IMR-90 (cell line): ENCODE measurements at regions not wholly inside any gene's neighbourhood (a gene's known extent, or its start where the extent isn't known, plus 50 kb on each side); places are given as distances from the start of the nearest gene placed in this dataset.

Experiments
- ATAC-seq: fragments of 200-7000 bp; cut with Tn5 transposase; 2 replicates; pipeline ENCODE4 v1.9.1; 2020; ENCODE audit warnings: low read depth, mild to moderate bottlenecking, moderate library complexity
- BruUV-seq: library from RNA; stranded (reverse); fragments of 400-500 nt; replicated peaks from 2 replicates; lab custom pipeline; 2021; lab: Mats Ljungman, UMichigan
- CTCF ChIA-PET: fragments of 300-600 bp; formaldehyde crosslinking; extraction: SDS; loops from one replicate; lab custom pipeline; 2021; ENCODE audit warnings: antibody characterized with exemption; lab: Yijun Ruan, JAX
- POLR2A ChIA-PET: fragments of 300-600 bp; sonication (Branson Sonifier 250); formaldehyde crosslinking; loops from one replicate; lab custom pipeline; 2022; ENCODE audit warnings: antibody characterized with exemption; ENCODE audit not compliant: unreplicated experiment; lab: Charles Lee
- DNase-seq: peaks from one replicate; pipeline ENCODE4 v3.0.0; 2013
- H2AFZ ChIP-seq: replicated peaks from 2 replicates; pipeline ENCODE3; 2013; ENCODE audit warnings: low read length, mild to moderate bottlenecking; ENCODE audit not compliant: poor library complexity
- H2AK5ac ChIP-seq: 2 replicates; pipeline ENCODE4 v1.6.1; 2013; ENCODE audit warnings: low read depth, low read length, inconsistent platforms
- H2AK9ac ChIP-seq: replicated peaks from 2 replicates; pipeline ENCODE3; 2013; ENCODE audit warnings: mild to moderate bottlenecking, low read depth, low read length, moderate library complexity; ENCODE audit not compliant: poor library complexity
- H2BK120ac ChIP-seq: 2 replicates; pipeline ENCODE4 v1.6.1; 2013; ENCODE audit warnings: low read depth, low read length, inconsistent platforms
- H2BK15ac ChIP-seq: 3 replicates; pipeline ENCODE4 v1.6.1; 2013; ENCODE audit warnings: low read depth, low read length, inconsistent platforms
- H2BK20ac ChIP-seq: 2 replicates; pipeline ENCODE4 v1.6.1; 2013; ENCODE audit warnings: low read depth, mild to moderate bottlenecking, inconsistent platforms, low read length, moderate library complexity
- H2BK5ac ChIP-seq: 2 replicates; pipeline ENCODE4 v1.6.1; 2013; ENCODE audit warnings: mild to moderate bottlenecking, low read depth, low read length, inconsistent platforms; ENCODE audit not compliant: poor library complexity, severe bottlenecking
- H3K14ac ChIP-seq: replicated peaks from 2 replicates; pipeline ENCODE4 v1.6.1; 2013; ENCODE audit warnings: low read depth, low read length, inconsistent platforms
- H3K18ac ChIP-seq: 2 replicates; pipeline ENCODE4 v1.6.1; 2013; ENCODE audit warnings: low read depth, low read length, control low read depth
- H3K23ac ChIP-seq: 2 replicates; pipeline ENCODE4 v1.6.1; 2013; ENCODE audit warnings: low read depth, low read length, inconsistent platforms
- H3K27ac ChIP-seq: 2 replicates; pipeline ENCODE4 v1.5.1; 2013; ENCODE audit warnings: mild to moderate bottlenecking, control low read depth, low read length; ENCODE audit not compliant: insufficient read depth
- H3K27me3 ChIP-seq: 2 replicates; pipeline ENCODE4 v1.6.1; 2013; ENCODE audit warnings: low read length; ENCODE audit not compliant: control insufficient read depth, insufficient read depth
- H3K36me3 ChIP-seq: 2 replicates; pipeline ENCODE4 v1.6.1; 2013; ENCODE audit warnings: low read length, mixed read lengths; ENCODE audit not compliant: control insufficient read depth, insufficient read depth
- H3K4ac ChIP-seq: 2 replicates; pipeline ENCODE4 v1.6.1; 2013; ENCODE audit warnings: low read depth, low read length, inconsistent platforms
- H3K4me1 ChIP-seq: 2 replicates; pipeline ENCODE4 v1.6.1; 2013; ENCODE audit warnings: low read length, mixed read lengths; ENCODE audit not compliant: control insufficient read depth, insufficient read depth
- H3K4me2 ChIP-seq: 2 replicates; pipeline ENCODE4 v1.6.1; 2013; ENCODE audit warnings: low read depth, mild to moderate bottlenecking, control low read depth, low read length, moderate library complexity
- H3K4me3 ChIP-seq: 2 replicates; pipeline ENCODE4 v1.5.1; 2013; ENCODE audit warnings: low read depth, mild to moderate bottlenecking, control low read depth, low read length, moderate library complexity; ENCODE audit not compliant: insufficient read depth
- H3K56ac ChIP-seq: 2 replicates; pipeline ENCODE4 v1.6.1; 2013; ENCODE audit warnings: low read length, inconsistent platforms; ENCODE audit not compliant: insufficient read depth; ENCODE audit errors: extremely low read depth
- H3K79me1 ChIP-seq, 2 experiments: 2 replicates each; pipeline ENCODE4 v1.6.1; 2013; ENCODE audit warnings: low read length in 2 of 2, inconsistent platforms in 1 of 2, low read depth in 1 of 2
- H3K9ac ChIP-seq: 2 replicates; pipeline ENCODE4 v1.6.1; 2013; ENCODE audit warnings: low read depth, low read length, control low read depth
- H3K9me1 ChIP-seq: 2 replicates; pipeline ENCODE4 v1.6.1; 2013; ENCODE audit warnings: low read length, inconsistent platforms; ENCODE audit not compliant: insufficient read depth
- H3K9me3 ChIP-seq: 2 replicates; pipeline ENCODE4 v1.6.1; 2013; ENCODE audit warnings: low read length; ENCODE audit not compliant: control insufficient read depth, insufficient read depth
- H4K20me1 ChIP-seq: 2 replicates; pipeline ENCODE4 v1.6.1; 2013; ENCODE audit warnings: low read length, inconsistent platforms; ENCODE audit not compliant: insufficient read depth
- H4K5ac ChIP-seq: 2 replicates; pipeline ENCODE4 v1.6.1; 2013; ENCODE audit warnings: mild to moderate bottlenecking, low read depth, low read length, control low read depth
- H4K8ac ChIP-seq, 2 experiments: 2 replicates each; pipeline ENCODE4 v1.6.1; 2013; ENCODE audit warnings: low read depth in 2 of 2, low read length in 2 of 2, control low read depth in 1 of 2, inconsistent platforms in 1 of 2
- H4K91ac ChIP-seq: 2 replicates; pipeline ENCODE4 v1.6.1; 2013; ENCODE audit warnings: low read depth, low read length, inconsistent platforms; ENCODE audit not compliant: insufficient read depth
- BHLHE40 ChIP-seq: fragments of 150-350 bp; IDR thresholded peaks from 2 replicates; pipeline ENCODE4 v1.6.1; 2016; ENCODE audit warnings: mild to moderate bottlenecking, low read depth, low read length
- CHD1 ChIP-seq: IDR thresholded peaks from 2 replicates; pipeline ENCODE4 v1.6.1; 2012; ENCODE audit warnings: low read depth, low read length, improper control_type of control experiment
- FOS ChIP-seq: fragments of 150-350 bp; IDR thresholded peaks from 2 replicates; pipeline ENCODE4 v1.6.1; 2016; ENCODE audit warnings: low read depth, low read length
- MAFK ChIP-seq: IDR thresholded peaks from 2 replicates; pipeline ENCODE4 v1.6.1; 2012; ENCODE audit warnings: low read depth, low read length, improper control_type of control experiment
- MAZ ChIP-seq: IDR thresholded peaks from 2 replicates; pipeline ENCODE4 v1.6.1; 2012; ENCODE audit warnings: low read depth, mild to moderate bottlenecking, low read length, improper control_type of control experiment, moderate library complexity, borderline replicate concordance
- NFE2L2 ChIP-seq: fragments of 150-350 bp; IDR thresholded peaks from 2 replicates; pipeline ENCODE4 v1.6.1; 2016; ENCODE audit warnings: low read depth, mild to moderate bottlenecking, low read length
- POLR2A ChIP-seq: IDR thresholded peaks from 2 replicates; pipeline ENCODE4 v1.6.1; 2012; ENCODE audit warnings: mild to moderate bottlenecking, low read depth, low read length
- RAD21 ChIP-seq: IDR thresholded peaks from 2 replicates; pipeline ENCODE4 v1.6.1; 2012; ENCODE audit warnings: low read length, improper control_type of control experiment
- RCOR1 ChIP-seq: IDR thresholded peaks from 2 replicates; pipeline ENCODE4 v1.6.1; 2012; ENCODE audit warnings: mild to moderate bottlenecking, low read length, improper control_type of control experiment; ENCODE audit not compliant: insufficient replicate concordance
- RFX5 ChIP-seq: IDR thresholded peaks from 2 replicates; pipeline ENCODE4 v1.8.0; 2012; ENCODE audit warnings: low read depth, mild to moderate bottlenecking, low read length, moderate library complexity
- WGBS, 2 experiments: methylation state at CpG; one replicate each; pipeline versions ENCODE4 v1.1.5 to v1.1.7; 2013; ENCODE audit warnings: missing lambda C conversion rate in 2 of 2; ENCODE audit not compliant: insufficient read length in 1 of 2; ENCODE audit errors: extremely low coverage in 2 of 2; 5-methylcytosine and 5-hydroxymethylcytosine counted together
- dilution Hi-C: fragments of 300-500 bp; cut with HindIII; formaldehyde crosslinking; loops from one replicate; pipeline ENCODE4 v1.14.3; 2018; ENCODE audit warnings: low sequenced_read_pairs; ENCODE audit not compliant: unreplicated experiment
- in situ Hi-C: fragments of 300-500 bp; cut with MboI; formaldehyde crosslinking; loops from 3 replicates; pipeline ENCODE4 v1.14.3; 2019; ENCODE audit warnings: low sequenced_read_pairs, inconsistent platforms, mixed read lengths
- intact Hi-C: fragments of 100-400 bp; cut with micrococcal nuclease; formaldehyde crosslinking; loops from 2 replicates; pipeline ENCODE4 v1.10.0; 2022
- TF ChIP-seq, protein P1 (sequence below): fragments of 150-350 bp; IDR thresholded peaks from 2 replicates; pipeline ENCODE4 v1.6.1; 2016; ENCODE audit warnings: low read depth, mild to moderate bottlenecking, low read length, moderate library complexity, borderline replicate concordance

- Histone ChIP-seq H3K4me1 (no peaks in the 10 kb centered on the region), H3K23ac (no peak overlapping the region), H3K4ac (no peak overlapping the region), H3K18ac (no peak overlapping the region), H2AK9ac (no peak overlapping the region), H3K4me3 (no peak overlapping the region), H4K8ac (no peak overlapping the region), H3K36me3 (no peaks in the 10 kb centered on the region), H4K91ac (no peak overlapping the region), H3K9me1 (no peaks in the 10 kb centered on the region), H3K4me2 (no peak overlapping the region), H2BK20ac (no peak overlapping the region), H3K79me1 (no peaks in the 10 kb centered on the region), H4K20me1 (no peaks in the 10 kb centered on the region), H4K5ac (no peak overlapping the region), H2AK5ac (no peak overlapping the region), H3K9me3 (no peaks in the 10 kb centered on the region), H2BK5ac (no peak overlapping the region), H2BK15ac (no peak overlapping the region), H3K14ac (no peak overlapping the region), H3K56ac (no peak overlapping the region), H3K27me3 (no peaks in the 10 kb centered on the region), H2BK120ac (no peak overlapping the region), H2AFZ (no peak overlapping the region), H3K27ac (no peak overlapping the region), H3K9ac (no peak overlapping the region)
- WGBS, 2 experiments, result 100% methylated on average over 1 of the region's 2 CpGs; no CpG with 5 or more reads in 1 of the 2 experiments
- POLR2A ChIA-PET, result no interaction called here
- ATAC-seq (no peak), DNase-seq (no peak)
- TF ChIP-seq, protein P1, sequence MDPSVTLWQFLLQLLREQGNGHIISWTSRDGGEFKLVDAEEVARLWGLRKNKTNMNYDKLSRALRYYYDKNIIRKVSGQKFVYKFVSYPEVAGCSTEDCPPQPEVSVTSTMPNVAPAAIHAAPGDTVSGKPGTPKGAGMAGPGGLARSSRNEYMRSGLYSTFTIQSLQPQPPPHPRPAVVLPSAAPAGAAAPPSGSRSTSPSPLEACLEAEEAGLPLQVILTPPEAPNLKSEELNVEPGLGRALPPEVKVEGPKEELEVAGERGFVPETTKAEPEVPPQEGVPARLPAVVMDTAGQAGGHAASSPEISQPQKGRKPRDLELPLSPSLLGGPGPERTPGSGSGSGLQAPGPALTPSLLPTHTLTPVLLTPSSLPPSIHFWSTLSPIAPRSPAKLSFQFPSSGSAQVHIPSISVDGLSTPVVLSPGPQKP, result no peak
- TF ChIP-seq CHD1, result no peak
- TF ChIP-seq RAD21, result no peak
- TF ChIP-seq RCOR1, result no peak
- TF ChIP-seq NFE2L2, result no peak
- TF ChIP-seq MAZ, result no peak
- no peak for TF ChIP-seq MAFK
- no peak for TF ChIP-seq POLR2A
- TF ChIP-seq RFX5, result no peak
- no peak for TF ChIP-seq FOS
- no peak for TF ChIP-seq BHLHE40
- in situ Hi-C loops (no loop called here), dilution Hi-C loops (no loop called here), intact Hi-C loops (loop anchor here (5.0 kb wide), 1 partner anchor 759 kb away; no protein-coding TSS in a partner anchor)
- no TSS peak for BruUV-seq
- CTCF ChIA-PET, result no interaction called here
These were observed 195.2 kb upstream of the ARHGEF26 start for GRCh38 chr3:153925841-153926514.
